GM21528 (cell line): ENCODE measurements at regions not wholly inside any gene's neighbourhood (a gene's known extent, or its start where the extent isn't known, plus 50 kb on each side); places are given as distances from the start of the nearest gene placed in this dataset.

Source experiments
- ATAC-seq: cut with Tn5 transposase; IDR thresholded peaks from one replicate; pipeline ENCODE4 v1.9.1; 2021; ENCODE audit warnings: mild to moderate bottlenecking, moderate library complexity; ENCODE audit not compliant: unreplicated experiment, low FRiP score

GRCh38 chr4:137648531-137648930 lies 116.2 kb upstream of the PCDH18 start:
- no peak for ATAC-seq

GRCh38 chr4:137647375-137647774 lies 115.1 kb upstream of the PCDH18 start:
- peak; percentile 84 for ATAC-seq

- no peak for ATAC-seq
These were observed 111.9 kb upstream of the PCDH18 start for GRCh38 chr4:137644201-137644600.

GRCh38 chr4:137641544-137641943 lies 109.2 kb upstream of the PCDH18 start:
- no peak for ATAC-seq

GRCh38 chr4:137640838-137641158 lies 108.5 kb upstream of the PCDH18 start:
- no peak for ATAC-seq

- ATAC-seq, result peak; percentile 59
These were observed 108.0 kb upstream of the PCDH18 start for GRCh38 chr4:137640156-137640837.

GRCh38 chr4:137638934-137639333 lies 106.6 kb upstream of the PCDH18 start:
- peak; percentile 63 for ATAC-seq

- no peak for ATAC-seq
These were observed 103.3 kb upstream of the PCDH18 start for GRCh38 chr4:137635601-137636000.

- no peak for ATAC-seq
These were observed 102.8 kb upstream of the PCDH18 start for GRCh38 chr4:137635108-137635507.

- no peak for ATAC-seq
These were observed 100.5 kb upstream of the PCDH18 start for GRCh38 chr4:137632842-137633241.

- ATAC-seq, result no peak
These were observed 99.3 kb upstream of the PCDH18 start for GRCh38 chr4:137631605-137632004.

- no peak for ATAC-seq
These were observed 98.0 kb upstream of the PCDH18 start for GRCh38 chr4:137630252-137630651.

GRCh38 chr4:137627739-137628460 lies 95.6 kb upstream of the PCDH18 start:
- ATAC-seq, result no peak

GRCh38 chr4:137626942-137627738 lies 94.8 kb upstream of the PCDH18 start:
- ATAC-seq, result no peak

- no peak for ATAC-seq
These were observed 90.7 kb upstream of the PCDH18 start for GRCh38 chr4:137623013-137623412.

- no peak for ATAC-seq
These were observed 88.8 kb upstream of the PCDH18 start for GRCh38 chr4:137621056-137621455.

GRCh38 chr4:137614491-137614890 lies 82.2 kb upstream of the PCDH18 start:
- no peak for ATAC-seq

GRCh38 chr4:137611998-137612700 lies 79.9 kb upstream of the PCDH18 start:
- ATAC-seq, result no peak

- no peak for ATAC-seq
These were observed 78.7 kb upstream of the PCDH18 start for GRCh38 chr4:137610960-137611359.

GRCh38 chr4:137609718-137610430 lies 77.6 kb upstream of the PCDH18 start:
- no peak for ATAC-seq
